ENCODE measurements at regions not wholly inside any gene's neighbourhood (a gene's known extent, or its start where the extent isn't known, plus 50 kb on each side); places are given as distances from the start of the nearest gene placed in this dataset.

DNA sequence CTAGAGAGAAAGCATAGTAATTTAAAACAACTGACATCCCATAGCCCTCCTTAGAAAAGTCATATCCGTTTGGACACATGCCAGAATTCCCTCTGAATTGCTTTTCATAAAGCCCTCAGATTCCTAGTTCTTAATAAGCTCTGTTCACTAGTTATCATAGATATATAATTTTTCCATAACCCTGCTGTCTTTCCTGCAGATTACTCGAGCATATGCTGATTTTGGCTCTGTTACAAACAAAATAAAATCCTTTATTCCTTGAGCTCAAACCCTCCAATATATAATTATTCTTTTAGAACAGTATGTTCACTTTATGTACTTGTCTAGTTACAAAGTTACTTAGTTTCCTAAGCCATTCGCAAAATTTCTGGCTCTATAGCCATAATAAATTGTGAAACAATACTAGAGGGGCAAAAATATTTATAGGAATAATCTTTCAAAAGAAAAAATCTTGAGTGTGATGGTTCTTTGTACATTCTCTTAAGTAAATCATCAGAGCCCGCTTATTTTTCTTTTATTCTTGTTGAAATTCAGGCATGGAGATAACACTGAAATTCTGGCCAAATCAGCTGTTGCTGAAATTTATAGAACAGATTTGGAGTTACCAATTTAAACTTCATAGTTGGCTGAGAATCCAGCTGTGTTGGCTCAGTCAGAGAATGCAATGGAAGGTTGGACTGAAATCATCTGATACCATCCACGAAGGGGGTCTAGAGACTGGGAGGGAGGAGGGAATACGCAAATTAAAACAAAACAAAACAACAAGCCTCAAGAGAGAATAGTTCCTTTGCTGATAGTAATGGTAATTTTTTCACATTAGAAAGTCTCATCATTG lies 146.1 kb upstream of the TMEM196 start:
- no peak overlapping the region for H4K8ac ChIP-seq (replicated peaks; ENCODE audit: insufficient read length, low read depth, low read length)
- no peak overlapping the region for H3K18ac ChIP-seq (ENCODE audit: insufficient read length, low read depth, low read length)
- no peak overlapping the region for H2BK5ac ChIP-seq (ENCODE audit: insufficient read length, low read length)
- TF ChIP-seq, protein P1, sequence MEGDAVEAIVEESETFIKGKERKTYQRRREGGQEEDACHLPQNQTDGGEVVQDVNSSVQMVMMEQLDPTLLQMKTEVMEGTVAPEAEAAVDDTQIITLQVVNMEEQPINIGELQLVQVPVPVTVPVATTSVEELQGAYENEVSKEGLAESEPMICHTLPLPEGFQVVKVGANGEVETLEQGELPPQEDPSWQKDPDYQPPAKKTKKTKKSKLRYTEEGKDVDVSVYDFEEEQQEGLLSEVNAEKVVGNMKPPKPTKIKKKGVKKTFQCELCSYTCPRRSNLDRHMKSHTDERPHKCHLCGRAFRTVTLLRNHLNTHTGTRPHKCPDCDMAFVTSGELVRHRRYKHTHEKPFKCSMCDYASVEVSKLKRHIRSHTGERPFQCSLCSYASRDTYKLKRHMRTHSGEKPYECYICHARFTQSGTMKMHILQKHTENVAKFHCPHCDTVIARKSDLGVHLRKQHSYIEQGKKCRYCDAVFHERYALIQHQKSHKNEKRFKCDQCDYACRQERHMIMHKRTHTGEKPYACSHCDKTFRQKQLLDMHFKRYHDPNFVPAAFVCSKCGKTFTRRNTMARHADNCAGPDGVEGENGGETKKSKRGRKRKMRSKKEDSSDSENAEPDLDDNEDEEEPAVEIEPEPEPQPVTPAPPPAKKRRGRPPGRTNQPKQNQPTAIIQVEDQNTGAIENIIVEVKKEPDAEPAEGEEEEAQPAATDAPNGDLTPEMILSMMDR (conservative IDR thresholded peaks at IDR 0.05), result no peak
- no peak overlapping the region for H3K14ac ChIP-seq (ENCODE audit: insufficient read depth, low read length)
- H3K79me2 ChIP-seq (ENCODE audit: insufficient read depth, low read length), result no peaks in the 10 kb centered on the region
- H3K9ac ChIP-seq (ENCODE audit: extremely low read depth, insufficient read length, low read length), result no peak overlapping the region
- no peaks in the 10 kb centered on the region for H3K79me1 ChIP-seq (ENCODE audit: insufficient read depth, low read depth, low read length, poor library complexity, severe bottlenecking)
- H2BK120ac ChIP-seq (ENCODE audit: low read depth, low read length, poor library complexity, severe bottlenecking), result no peak overlapping the region
- no CpG with 5 or more reads among the region's 6 CpGs for WGBS (ENCODE audit: extremely low coverage, insufficient read length, low lambda C conversion rate)
- H2AK5ac ChIP-seq (ENCODE audit: insufficient read length, low read length), result no peak overlapping the region
- no peaks in the 10 kb centered on the region for H3K4me1 ChIP-seq (ENCODE audit: insufficient read depth, low read length)
- no peak overlapping the region for H3K4me3 Mint-ChIP-seq
- no peaks in the 10 kb centered on the region for H3K9me3 Mint-ChIP-seq
- no peaks in the 10 kb centered on the region for H3K27me3 ChIP-seq (ENCODE audit: insufficient read depth, low read length)
- H4K91ac ChIP-seq (ENCODE audit: insufficient read length, low read depth, low read length), result no peak overlapping the region
- H4K20me1 ChIP-seq (ENCODE audit: control insufficient read depth, insufficient read depth, insufficient read length), result no peaks in the 10 kb centered on the region
- no peaks in the 10 kb centered on the region for H3K27me3 Mint-ChIP-seq (ENCODE audit: low read depth)
- H2BK20ac ChIP-seq (ENCODE audit: low read depth, low read length, poor library complexity, severe bottlenecking), result no peak overlapping the region
- DNase-seq, result no peak
- H2AFZ ChIP-seq (ENCODE audit: low read length), result no peak overlapping the region
- H3K4me2 ChIP-seq (ENCODE audit: insufficient read depth, insufficient read length, low read length), result no peak overlapping the region
- H3T11ph ChIP-seq (ENCODE audit: low read length), result no peak overlapping the region
- no peak overlapping the region for H3K27ac Mint-ChIP-seq
- H3K56ac ChIP-seq (ENCODE audit: insufficient read length, low read depth, low read length), result no peak overlapping the region
- no peak overlapping the region for H2BK15ac ChIP-seq (ENCODE audit: low read depth, low read length)
- no peak overlapping the region for H3K4ac ChIP-seq (ENCODE audit: low read depth, low read length)
- H3K23ac ChIP-seq (ENCODE audit: insufficient read length, low read depth, low read length), result no peak overlapping the region
- 0 out of 4 replicates have a peak, but pooled peaks cover 3 to 7% of the 10 kb centered on the region in 2 experiments for H3K4me1 Mint-ChIP-seq
- no peak overlapping the region for H2BK12ac ChIP-seq (ENCODE audit: insufficient read length, low read depth, low read length)
- H3K27ac ChIP-seq (ENCODE audit: insufficient read length, low read depth, low read length), result no peak overlapping the region
- H3K9me3 ChIP-seq (ENCODE audit: control insufficient read depth, low read depth, low read length), result no peaks in the 10 kb centered on the region
- H4K5ac ChIP-seq (ENCODE audit: insufficient read length, low read depth, low read length), result no peak overlapping the region
- H3K36me3 Mint-ChIP-seq (ENCODE audit: insufficient read depth in 1 of 3, low read depth in 3 of 3), result no peaks in the 10 kb centered on the region
- H3K23me2 ChIP-seq (ENCODE audit: insufficient read length, low read depth, low read length, poor library complexity, severe bottlenecking), result no peaks in the 10 kb centered on the region
